ENCODE measurements at regions not wholly inside any gene's neighbourhood (a gene's known extent, or its start where the extent isn't known, plus 50 kb on each side); places are given as distances from the start of the nearest gene placed in this dataset.

DNA sequence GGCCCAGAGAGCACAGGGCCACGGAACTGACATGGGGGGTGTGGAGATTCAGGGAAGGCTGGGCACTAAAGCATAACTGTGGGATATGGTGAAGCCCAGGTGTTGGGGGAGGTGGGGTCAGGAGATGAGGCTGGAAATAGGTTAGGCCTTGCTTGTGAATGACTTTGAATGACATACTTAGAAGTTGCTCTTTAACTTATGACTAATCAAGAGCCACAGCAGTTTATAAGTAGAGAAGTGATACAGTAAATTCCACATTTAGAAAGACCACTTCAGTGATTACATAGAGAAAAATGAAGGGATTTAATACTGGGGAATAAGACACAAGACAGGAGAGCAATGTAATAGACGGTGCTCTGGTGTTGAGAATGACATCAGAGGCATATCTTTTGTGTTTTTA, 120.8 kb upstream of the SEC61G start:
- no peak overlapping the region for H3K4me3 ChIP-seq (ENCODE audit: low read depth, low read length)
- H3K36me3 ChIP-seq (ENCODE audit: control insufficient read depth, insufficient read depth, low read length) = no peaks in the 10 kb centered on the region
- H3K27me3 ChIP-seq (ENCODE audit: control insufficient read depth, insufficient read depth, low read length) = no peaks in the 10 kb centered on the region
- ChIA-PET POLR2A (no interaction called here), CTCF (no interaction called here)
- DNase-seq (ENCODE audit: low read depth) = no peak
- TF ChIP-seq, protein P1, sequence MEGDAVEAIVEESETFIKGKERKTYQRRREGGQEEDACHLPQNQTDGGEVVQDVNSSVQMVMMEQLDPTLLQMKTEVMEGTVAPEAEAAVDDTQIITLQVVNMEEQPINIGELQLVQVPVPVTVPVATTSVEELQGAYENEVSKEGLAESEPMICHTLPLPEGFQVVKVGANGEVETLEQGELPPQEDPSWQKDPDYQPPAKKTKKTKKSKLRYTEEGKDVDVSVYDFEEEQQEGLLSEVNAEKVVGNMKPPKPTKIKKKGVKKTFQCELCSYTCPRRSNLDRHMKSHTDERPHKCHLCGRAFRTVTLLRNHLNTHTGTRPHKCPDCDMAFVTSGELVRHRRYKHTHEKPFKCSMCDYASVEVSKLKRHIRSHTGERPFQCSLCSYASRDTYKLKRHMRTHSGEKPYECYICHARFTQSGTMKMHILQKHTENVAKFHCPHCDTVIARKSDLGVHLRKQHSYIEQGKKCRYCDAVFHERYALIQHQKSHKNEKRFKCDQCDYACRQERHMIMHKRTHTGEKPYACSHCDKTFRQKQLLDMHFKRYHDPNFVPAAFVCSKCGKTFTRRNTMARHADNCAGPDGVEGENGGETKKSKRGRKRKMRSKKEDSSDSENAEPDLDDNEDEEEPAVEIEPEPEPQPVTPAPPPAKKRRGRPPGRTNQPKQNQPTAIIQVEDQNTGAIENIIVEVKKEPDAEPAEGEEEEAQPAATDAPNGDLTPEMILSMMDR (IDR thresholded peaks at IDR 0.05; ENCODE audit: insufficient read depth, low read depth, low read length) = no peak

DNA sequence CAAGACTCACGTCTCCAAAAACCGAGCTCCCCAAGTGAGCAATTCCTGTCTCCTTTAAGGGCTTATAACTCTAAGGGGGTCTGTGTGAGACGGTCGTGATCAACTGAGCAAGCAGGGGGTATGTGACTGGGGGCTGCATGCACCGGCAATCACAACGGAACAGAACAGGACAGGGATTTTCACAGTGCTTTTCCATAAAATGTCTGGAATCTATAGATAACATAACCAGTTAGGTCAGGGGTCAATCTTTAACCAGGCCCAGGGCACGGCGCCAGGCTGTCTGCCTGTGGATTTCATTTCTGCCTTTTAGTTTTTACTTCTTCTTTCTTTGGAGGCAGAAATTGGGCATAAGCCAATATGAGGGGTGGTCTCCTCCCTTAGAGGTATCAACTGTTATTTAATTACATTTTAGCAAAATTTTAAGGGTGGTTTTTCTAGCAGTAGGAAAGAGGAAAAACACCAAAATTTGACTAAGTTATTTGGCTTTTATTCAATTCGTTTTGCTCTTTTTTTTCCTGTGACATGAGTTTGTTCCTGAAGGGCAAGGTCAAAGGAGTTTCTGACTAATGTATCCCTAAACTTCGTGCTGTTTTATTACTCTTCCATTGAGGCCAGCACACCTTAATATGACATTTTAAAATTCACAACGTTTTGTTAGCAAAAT, 121.4 kb upstream of the SEC61G start:
- DNase-seq (ENCODE audit: low read depth) = no peak
- ChIA-PET POLR2A (no interaction called here), CTCF (no interaction called here)
- H3K36me3 ChIP-seq (ENCODE audit: control insufficient read depth, insufficient read depth, low read length) = no peaks in the 10 kb centered on the region
- no peaks in the 10 kb centered on the region for H3K27me3 ChIP-seq (ENCODE audit: control insufficient read depth, insufficient read depth, low read length)
- TF ChIP-seq, protein P1 (IDR thresholded peaks at IDR 0.05; ENCODE audit: insufficient read depth, low read depth, low read length) = no peak
- H3K4me3 ChIP-seq (ENCODE audit: low read depth, low read length) = no peak overlapping the region

DNA sequence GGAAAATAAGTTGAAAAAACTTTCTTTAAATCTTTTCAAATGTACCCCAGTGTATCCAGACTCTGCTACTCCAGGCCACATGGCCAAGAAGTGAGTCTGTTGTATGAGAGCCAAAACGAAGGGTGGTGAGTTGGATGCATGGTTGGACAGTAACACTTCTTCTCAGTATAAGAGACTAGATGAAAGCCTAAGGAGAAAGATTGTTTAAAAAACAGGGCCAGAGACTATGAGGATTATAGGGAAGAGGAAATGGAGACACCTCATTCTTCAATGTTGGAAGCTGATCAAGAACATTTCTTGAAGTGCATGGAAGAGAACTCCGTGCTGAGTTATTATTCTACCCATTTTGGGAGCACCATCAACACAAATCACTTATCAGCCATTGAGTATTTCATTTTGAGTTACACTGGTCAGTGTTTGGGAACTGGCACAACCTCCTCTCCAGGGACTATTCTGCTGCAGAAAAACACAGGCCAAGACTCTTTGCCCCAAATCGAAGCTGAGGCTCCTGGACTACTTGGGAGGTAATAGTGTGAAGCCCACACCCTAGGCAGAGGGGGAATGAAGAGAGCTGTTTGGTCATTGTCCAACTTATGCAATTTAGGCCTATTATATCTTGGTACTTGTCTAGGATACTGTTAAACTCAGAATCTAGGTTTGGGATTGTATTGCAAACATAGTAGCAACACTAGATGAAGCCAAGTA, 123.0 kb upstream of the SEC61G start:
- no peak for DNase-seq (ENCODE audit: low read depth)
- Histone ChIP-seq H3K4me3 (ENCODE audit: low read depth, low read length) (no peak overlapping the region), H3K27me3 (ENCODE audit: control insufficient read depth, insufficient read depth, low read length) (peaks cover 1% of the 10 kb centered on the region; the same call in 1 of the 2 replicates), H3K36me3 (ENCODE audit: control insufficient read depth, insufficient read depth, low read length) (no peaks in the 10 kb centered on the region)
- TF ChIP-seq, protein P1 (IDR thresholded peaks at IDR 0.05; ENCODE audit: insufficient read depth, low read depth, low read length) = no peak
- POLR2A ChIA-PET = no interaction called here
- CTCF ChIA-PET = interaction anchor here (0.7 to 1.3 kb wide), 3 partner anchors 20 to 1053 kb away, joined by 3 to 4 read pairs (median 3); no protein-coding TSS in a partner anchor

DNA sequence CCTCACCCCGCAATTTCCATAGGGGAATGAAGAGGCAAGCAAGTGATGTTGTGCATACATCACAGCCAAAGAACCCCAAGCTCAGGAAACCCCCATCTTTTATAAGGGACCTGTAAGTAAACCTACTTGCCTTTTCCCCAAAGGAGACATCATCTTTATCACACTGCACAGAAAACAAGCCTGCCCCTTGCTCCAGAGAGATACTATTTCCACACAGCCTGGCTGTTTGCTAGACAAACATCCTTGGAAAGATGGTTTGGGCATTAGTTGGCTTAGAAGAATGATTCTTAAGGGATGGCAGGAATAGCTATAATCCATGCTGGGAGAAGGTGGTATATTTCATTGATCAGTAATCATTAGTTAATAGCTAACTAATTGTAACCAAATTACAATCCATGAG, 123.7 kb upstream of the SEC61G start:
- Histone ChIP-seq H3K36me3 (ENCODE audit: control insufficient read depth, insufficient read depth, low read length) (no peaks in the 10 kb centered on the region), H3K4me3 (ENCODE audit: low read depth, low read length) (no peak overlapping the region), H3K27me3 (ENCODE audit: control insufficient read depth, insufficient read depth, low read length) (peaks cover 1% of the 10 kb centered on the region; the same call in 1 of the 2 replicates)
- TF ChIP-seq, protein P1 (IDR thresholded peaks at IDR 0.05; ENCODE audit: insufficient read depth, low read depth, low read length) = no peak
- ChIA-PET CTCF (interaction anchor here (1.3 kb wide), 1 partner anchor 373 kb away, joined by 4 read pairs; no protein-coding TSS in a partner anchor), POLR2A (no interaction called here)
- no peak for DNase-seq (ENCODE audit: low read depth)

DNA sequence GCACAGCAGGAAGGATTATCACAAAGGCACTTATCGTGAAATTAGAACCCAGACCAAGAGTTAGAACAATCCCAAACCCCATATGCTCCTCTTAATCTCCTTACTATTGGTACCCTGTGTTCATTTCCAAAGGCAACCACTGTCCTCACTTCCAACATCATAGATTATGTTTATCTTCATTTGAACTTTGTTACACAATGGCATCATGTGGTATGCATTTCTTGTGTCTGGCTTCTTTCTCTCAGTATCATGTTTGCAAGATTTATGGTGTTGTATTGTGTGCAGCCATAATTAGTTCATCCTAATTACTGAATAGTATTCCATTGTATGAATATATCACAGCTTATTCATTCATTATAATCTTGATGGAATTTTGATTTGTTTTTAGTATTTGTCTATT, 124.6 kb upstream of the SEC61G start:
- POLR2A ChIA-PET = no interaction called here
- TF ChIP-seq, protein P1 (IDR thresholded peaks at IDR 0.05; ENCODE audit: insufficient read depth, low read depth, low read length) = no peak
- CTCF ChIA-PET = interaction anchor here (0.9 kb wide), 1 partner anchor 372 kb away, joined by 3 read pairs; no protein-coding TSS in a partner anchor
- no peak for DNase-seq (ENCODE audit: low read depth)
- H3K36me3 ChIP-seq (ENCODE audit: control insufficient read depth, insufficient read depth, low read length) = no peaks in the 10 kb centered on the region
- no peak overlapping the region for H3K4me3 ChIP-seq (ENCODE audit: low read depth, low read length)
- H3K27me3 ChIP-seq (ENCODE audit: control insufficient read depth, insufficient read depth, low read length) = peaks cover 1% of the 10 kb centered on the region; the same call in 1 of the 2 replicates
